Renal cortex interstitium (tissue), 11 donors: ENCODE measurements at regions not wholly inside any gene's neighbourhood (a gene's known extent, or its start where the extent isn't known, plus 50 kb on each side); places are given as distances from the start of the nearest gene placed in this dataset.
A peak's percentile ranks its signal among the peaks of the same experiment; 100 is the strongest.
"Not testable (repeated sequence)": the region's sequence is repeated elsewhere in the genome, so short reads cannot be mapped to it uniquely, and the experiment has no call there.

Experiments used
- DNase-seq, 11 donors: peaks; one replicate each; pipeline ENCODE4 v3.0.0-alpha.2; 2013; ENCODE audit warnings: low read depth in 9 of 11, low spot score in 4 of 11; ENCODE audit errors: extremely low read depth in 1 of 11

DNA sequence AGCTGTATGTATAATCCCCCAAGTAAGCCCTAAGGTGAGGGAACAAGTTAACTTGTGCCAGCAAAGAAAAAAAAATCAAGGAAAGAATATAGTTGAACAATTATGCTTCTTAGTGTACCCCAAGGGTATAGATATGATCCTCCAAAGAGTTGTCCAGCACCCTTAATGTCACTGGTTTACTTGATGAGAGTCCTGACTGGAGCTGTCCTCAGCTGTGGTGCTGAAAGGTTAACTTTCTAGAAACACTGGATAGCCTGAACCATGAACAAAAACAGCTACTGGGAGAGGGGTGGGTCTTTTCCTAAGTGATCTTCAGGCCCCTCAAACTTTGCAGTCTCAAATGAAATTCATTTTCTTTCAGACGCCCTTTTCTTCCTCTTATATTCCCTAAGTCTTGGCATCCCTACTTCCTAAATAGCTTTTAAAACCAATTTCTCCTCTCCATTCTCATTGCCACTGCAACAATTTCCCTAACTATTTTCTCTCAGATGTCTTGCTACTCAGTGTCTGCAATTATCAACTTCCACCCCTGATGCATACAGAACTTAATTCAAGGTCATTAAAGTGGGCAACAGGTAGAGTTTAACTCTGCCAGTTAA lies 83.5 kb upstream of the PROKR2 start:
- peak; percentile 17 to 51 (median 40) for DNase-seq

DNA sequence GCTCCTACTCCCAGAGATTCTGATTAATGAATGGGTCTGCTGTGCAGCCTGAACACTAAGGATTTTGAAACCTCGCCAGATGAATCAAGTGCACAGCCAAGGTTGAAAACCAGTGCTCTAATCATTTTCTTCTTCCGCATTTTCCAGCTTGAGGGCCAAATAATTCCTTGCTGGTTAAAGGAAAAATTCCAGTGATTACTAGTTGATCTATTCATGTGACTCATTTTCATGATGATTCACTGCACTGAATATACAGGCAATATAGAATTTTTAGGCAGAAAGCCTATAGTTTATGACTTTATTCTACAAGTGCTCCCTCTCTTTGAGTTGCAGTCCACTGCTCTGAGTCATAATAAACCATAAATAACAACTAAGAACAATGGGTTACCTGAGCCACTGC lies 80.6 kb upstream of the PROKR2 start:
- DNase-seq, result no peak

DNA sequence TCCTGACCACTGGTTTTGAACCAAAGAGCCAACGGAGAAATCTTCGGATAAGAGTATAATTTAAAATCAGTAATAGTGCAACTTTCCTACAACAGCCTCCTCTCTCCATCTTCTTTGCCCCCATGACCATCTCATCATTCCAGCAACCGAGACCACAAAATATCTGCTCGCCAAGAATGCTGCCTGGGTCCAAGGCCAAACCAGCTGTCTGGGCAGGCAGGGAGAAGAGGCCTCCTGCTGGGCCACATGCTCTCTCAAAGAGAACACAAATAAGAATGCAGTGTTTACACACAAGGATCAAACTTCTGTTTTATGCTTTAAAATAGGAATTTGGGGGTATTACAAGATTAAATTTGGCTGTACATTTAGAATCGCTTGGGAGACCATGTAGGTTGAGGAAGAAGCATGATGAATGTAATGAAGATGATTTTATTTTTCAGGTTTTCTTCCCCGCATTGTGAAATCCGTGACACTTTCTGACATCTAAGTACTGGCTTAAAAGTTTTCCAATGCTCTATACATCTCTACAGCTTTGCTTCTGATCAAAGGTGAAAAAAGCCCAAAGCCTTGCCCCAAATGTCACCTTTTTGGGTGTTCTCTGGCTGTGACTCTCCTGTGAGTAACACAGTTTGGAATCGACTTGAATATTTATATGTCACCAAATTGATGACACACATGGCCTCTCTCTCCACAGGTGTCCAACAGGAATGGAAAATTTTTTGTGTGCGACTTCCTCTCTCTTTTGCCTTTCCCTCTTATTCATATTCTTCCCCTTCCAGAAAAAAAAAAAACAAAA lies 79.4 kb upstream of the PROKR2 start:
- no peak for DNase-seq

DNA sequence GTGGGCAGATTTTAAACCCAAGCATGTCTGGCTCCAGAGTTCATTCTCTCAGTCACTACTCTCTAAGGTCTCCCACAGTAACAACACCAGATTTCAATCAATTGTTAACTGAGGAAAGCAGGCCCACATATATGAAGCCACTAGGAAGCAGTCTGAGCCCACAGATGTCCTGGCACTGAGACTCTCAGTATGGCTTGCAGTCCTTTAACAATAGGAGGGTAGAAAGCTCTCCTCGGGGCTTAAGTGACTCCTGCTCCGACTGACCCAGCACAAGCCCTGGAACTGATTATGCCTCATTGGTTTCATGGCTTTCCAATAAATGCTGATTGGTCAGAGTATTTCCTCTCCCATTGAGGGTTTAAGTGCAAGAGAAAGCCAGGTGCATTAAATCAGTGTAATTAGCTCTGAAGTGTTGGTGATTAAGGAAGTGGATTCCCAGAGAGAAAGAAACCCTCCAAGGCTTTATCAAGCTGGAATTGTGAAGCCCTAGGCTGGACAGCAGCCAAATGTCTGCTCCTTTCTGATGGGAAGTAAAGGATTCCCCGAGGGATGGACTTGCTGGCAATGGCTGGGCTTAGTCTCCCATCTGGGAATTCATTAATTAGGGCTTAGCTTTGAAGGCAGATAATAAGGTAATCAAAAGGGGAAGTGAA lies 76.6 kb upstream of the PROKR2 start:
- DNase-seq, result no peak

DNA sequence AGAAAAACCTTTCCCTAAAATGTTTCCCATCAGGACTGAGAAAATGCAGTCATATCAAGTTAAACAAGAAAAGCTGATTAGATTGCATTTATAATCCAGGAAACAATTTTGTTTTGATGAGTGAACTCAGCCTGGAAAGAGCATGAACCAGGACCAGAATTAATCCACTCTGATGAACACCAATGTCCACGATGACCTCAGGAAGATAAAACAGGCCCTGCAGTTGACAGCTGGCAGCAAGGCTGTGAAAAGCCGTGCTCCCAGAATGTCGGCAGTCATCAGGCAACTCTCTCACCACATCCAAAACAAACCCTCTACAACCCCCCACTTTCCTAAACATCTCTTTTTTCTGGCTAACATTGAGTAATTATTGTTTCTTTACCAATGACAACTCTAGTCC lies 74.0 kb upstream of the PROKR2 start:
- DNase-seq, result no peak

DNA sequence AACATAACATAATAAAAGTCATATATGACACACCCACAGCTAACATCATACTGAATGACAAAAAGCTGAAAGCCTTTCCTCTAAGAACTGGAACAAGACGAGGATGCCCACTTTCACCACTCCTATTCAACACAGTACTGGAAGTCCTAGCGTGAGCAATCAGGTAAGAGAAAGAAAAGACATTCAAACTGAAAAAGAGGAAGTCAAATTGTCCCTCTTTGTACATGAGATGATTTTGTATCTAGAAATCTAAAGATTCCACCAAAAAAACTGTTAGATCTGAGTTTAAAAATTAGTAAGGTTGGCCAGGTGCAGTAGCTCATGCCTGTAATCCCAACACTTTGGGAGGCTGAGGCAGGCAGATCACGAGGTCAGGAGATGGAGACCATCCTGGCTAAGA lies 70.1 kb upstream of the PROKR2 start:
- DNase-seq, result not testable (repeated sequence)

DNA sequence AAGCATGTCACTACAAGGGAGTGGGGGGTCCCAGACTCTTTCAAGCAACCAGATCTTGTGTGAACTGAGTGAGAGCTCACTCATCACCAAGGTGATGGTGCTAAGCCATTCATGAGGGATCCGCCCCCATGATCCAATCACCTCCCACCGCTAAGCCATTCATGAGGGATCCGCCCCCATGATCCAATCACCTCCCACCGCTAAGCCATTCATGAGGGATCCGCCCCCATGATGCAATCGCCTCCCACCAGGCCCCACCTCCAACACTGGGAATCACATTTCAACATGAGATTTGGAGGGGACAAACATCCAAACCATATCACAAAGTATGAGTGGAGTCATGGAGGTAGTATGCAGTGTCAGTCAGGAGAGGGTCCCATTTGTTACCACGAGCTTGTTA lies 64.8 kb upstream of the PROKR2 start:
- DNase-seq, result not testable (repeated sequence)

DNA sequence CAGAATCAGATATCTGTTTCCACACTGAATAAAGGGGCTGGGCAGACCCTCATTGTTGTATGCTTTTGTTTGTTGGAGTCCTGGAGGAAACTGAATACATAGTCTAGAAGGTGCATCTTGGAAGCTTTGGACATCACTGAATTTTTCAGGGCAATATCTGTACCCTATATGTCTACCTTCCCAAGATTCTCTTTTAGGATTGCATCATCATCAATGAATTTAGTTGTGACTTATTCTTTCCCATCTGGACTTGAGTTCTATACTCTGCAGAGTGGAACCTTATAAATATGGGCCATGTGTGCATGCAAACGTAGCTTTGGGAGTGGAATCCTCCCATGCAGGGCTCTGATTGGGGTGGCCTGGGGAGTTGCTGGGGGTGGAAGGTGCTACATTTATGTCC lies 60.7 kb upstream of the PROKR2 start:
- no peak for DNase-seq

DNA sequence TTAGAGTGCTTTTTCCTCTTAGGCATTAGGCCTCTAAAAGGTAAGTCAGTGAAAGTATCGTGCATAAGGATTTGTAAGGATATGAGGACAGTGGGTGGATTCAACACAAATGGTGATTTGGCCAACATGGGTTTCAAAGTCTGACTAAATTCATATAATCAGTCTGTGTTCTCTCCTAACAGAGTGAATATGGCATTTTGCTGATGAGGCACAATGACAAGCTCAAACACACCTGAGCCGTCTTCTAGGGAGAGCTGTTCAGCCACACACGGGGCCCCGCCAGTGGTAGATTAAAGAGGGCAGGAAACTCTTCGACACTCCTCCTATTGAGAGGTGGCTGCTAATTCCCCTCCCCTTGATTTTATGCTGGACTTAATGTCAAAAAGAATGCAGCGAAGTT lies 59.5 kb upstream of the PROKR2 start:
- DNase-seq, result no peak

DNA sequence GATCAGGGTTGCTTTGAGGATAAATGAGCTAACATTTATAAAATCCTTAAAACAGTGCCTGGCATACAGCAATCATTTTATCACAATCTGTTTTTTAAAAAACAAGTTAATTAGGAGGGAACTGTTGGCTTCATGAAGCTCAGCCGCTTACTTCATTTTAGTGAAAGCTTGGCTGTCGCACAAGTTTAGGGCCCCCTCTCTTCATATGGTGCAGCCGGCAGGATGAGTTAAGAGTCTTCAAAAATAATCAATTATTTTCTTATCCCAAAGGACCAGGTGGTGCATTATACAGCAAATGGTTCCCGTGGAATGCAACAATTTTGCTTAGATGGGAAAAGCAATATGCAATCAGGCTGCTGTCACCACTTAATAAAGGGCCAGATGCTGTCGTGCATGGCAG lies 57.4 kb upstream of the PROKR2 start:
- no peak for DNase-seq

DNA sequence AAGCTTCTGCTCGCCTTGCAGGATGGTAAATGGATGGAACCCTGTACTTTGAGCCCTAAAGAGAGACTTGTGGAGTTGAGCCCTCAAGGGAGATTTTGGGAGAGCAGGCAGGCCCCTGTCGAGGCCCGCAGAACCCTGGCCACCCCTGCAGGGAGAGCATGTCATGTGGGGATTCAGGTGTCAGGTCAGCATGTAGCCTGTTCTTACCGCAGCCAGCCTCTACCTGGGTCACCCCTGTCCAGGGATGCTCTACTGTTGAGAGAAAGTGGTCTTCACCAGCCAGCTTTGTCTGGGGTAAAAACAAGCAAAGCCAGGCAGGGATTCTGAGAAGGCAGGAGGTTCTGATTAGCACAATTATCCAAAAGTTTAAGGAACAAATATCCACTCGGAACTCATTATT lies 55.6 kb upstream of the PROKR2 start:
- no peak for DNase-seq

DNA sequence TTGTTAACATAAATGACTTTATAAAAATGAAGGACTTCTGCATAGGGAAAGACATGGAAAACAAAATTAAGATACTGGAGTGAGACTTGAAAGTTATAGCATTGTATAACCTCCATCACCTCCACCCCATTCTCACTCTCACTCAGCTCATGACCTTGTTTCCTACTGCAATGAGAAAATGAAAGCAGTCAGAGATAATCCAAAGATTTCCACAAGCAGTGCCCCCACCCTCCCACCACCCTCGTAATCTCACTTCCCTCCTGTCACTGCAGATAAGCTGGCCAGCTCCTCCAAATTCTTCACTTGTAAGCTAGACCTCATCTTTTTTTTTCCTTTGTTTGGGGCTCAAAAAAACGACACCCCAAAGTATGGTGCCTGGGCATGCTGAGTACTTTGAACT lies 52.9 kb upstream of the PROKR2 start:
- DNase-seq, result no peak
